Chondrocyte (in vitro differentiated cells): ENCODE measurements at regions not wholly inside any gene's neighbourhood (a gene's known extent, or its start where the extent isn't known, plus 50 kb on each side); places are given as distances from the start of the nearest gene placed in this dataset.

Experiments
- DNase-seq: peaks from one replicate; pipeline ENCODE4 v3.0.0; 2021; ENCODE audit warnings: mixed read lengths, low spot score
- H3K27ac Mint-ChIP-seq: one replicate; pipeline ENCODE4 v1.8.0; 2021; ENCODE audit warnings: mild to moderate bottlenecking, moderate library complexity, mixed read lengths; ENCODE audit not compliant: unreplicated experiment
- H3K27me3 Mint-ChIP-seq: 2 replicates; pipeline ENCODE4 v1.8.0; 2021; ENCODE audit warnings: low read depth, mixed read lengths
- H3K36me3 Mint-ChIP-seq: 2 replicates; pipeline ENCODE4 v1.8.0; 2021; ENCODE audit warnings: low read depth, mixed read lengths
- H3K4me1 Mint-ChIP-seq: 2 replicates; pipeline ENCODE4 v1.8.0; 2021; ENCODE audit warnings: low read depth, mild to moderate bottlenecking, mixed read lengths
- H3K4me3 Mint-ChIP-seq: one replicate; pipeline ENCODE4 v1.8.0; 2021; ENCODE audit warnings: mild to moderate bottlenecking, moderate library complexity, mixed read lengths; ENCODE audit not compliant: unreplicated experiment
- H3K9me3 Mint-ChIP-seq: 2 replicates; pipeline ENCODE4 v1.8.0; 2021; ENCODE audit warnings: low read depth, mixed read lengths
- CTCF ChIP-seq: fragments of 200-600 bp; sonication (generic); IDR thresholded peaks from 2 replicates; pipeline ENCODE4 v1.5.0; 2021; ENCODE audit warnings: antibody characterized with exemption, mild to moderate bottlenecking, moderate library complexity

GRCh38 chr6:139443231-139444112 lies 69.0 kb upstream of the CITED2 start:
- Mint-ChIP-seq H3K27ac (no peak overlapping the region), H3K27me3 (no peaks in the 10 kb centered on the region), H3K36me3 (no peaks in the 10 kb centered on the region), H3K9me3 (no peaks in the 10 kb centered on the region), H3K4me1 (no peaks in the 10 kb centered on the region), H3K4me3 (no peak overlapping the region)
- TF ChIP-seq CTCF, result no peak
- no peak for DNase-seq

- H3K36me3 Mint-ChIP-seq, result no peaks in the 10 kb centered on the region
- H3K4me3 Mint-ChIP-seq, result no peak overlapping the region
- no peaks in the 10 kb centered on the region for H3K4me1 Mint-ChIP-seq
- no peaks in the 10 kb centered on the region for H3K9me3 Mint-ChIP-seq
- H3K27me3 Mint-ChIP-seq, result no peaks in the 10 kb centered on the region
- no peak overlapping the region for H3K27ac Mint-ChIP-seq
- DNase-seq, result no peak
- no peak for TF ChIP-seq CTCF
These were observed 67.8 kb upstream of the CITED2 start for GRCh38 chr6:139442188-139442671.

GRCh38 chr6:139439349-139439748 lies 64.9 kb upstream of the CITED2 start:
- no peak overlapping the region for H3K27ac Mint-ChIP-seq
- DNase-seq, result no peak
- H3K4me3 Mint-ChIP-seq, result no peak overlapping the region
- no peaks in the 10 kb centered on the region for H3K27me3 Mint-ChIP-seq
- peaks cover 8% of the 10 kb centered on the region for H3K4me1 Mint-ChIP-seq
- H3K9me3 Mint-ChIP-seq, result no peaks in the 10 kb centered on the region
- H3K36me3 Mint-ChIP-seq, result no peaks in the 10 kb centered on the region
- no peak for TF ChIP-seq CTCF

- Mint-ChIP-seq H3K4me3 (no peak overlapping the region), H3K4me1 (peaks cover 8% of the 10 kb centered on the region), H3K27me3 (no peaks in the 10 kb centered on the region), H3K9me3 (no peaks in the 10 kb centered on the region), H3K27ac (no peak overlapping the region), H3K36me3 (no peaks in the 10 kb centered on the region)
- no peak for TF ChIP-seq CTCF
- no peak for DNase-seq
These were observed 64.3 kb upstream of the CITED2 start for GRCh38 chr6:139438775-139439174.

- Mint-ChIP-seq H3K4me1 (peaks cover 8% of the 10 kb centered on the region), H3K36me3 (no peaks in the 10 kb centered on the region), H3K27ac (no peak overlapping the region), H3K4me3 (no peak overlapping the region), H3K9me3 (peaks cover 3% of the 10 kb centered on the region), H3K27me3 (no peaks in the 10 kb centered on the region)
- DNase-seq, result no peak
- no peak for TF ChIP-seq CTCF
These were observed 62.5 kb upstream of the CITED2 start for GRCh38 chr6:139436957-139437348.
